Activated CD4-positive, alpha-beta T cell treated with anti-CD3 and anti-CD28 coated beads for 4 hours (primary cell): ENCODE measurements at regions not wholly inside any gene's neighbourhood (a gene's known extent, or its start where the extent isn't known, plus 50 kb on each side); places are given as distances from the start of the nearest gene placed in this dataset.

Experiments
- DNase-seq, 2 donors: peaks; one replicate each; pipeline ENCODE4 v3.0.0-alpha.2; 2020

DNA sequence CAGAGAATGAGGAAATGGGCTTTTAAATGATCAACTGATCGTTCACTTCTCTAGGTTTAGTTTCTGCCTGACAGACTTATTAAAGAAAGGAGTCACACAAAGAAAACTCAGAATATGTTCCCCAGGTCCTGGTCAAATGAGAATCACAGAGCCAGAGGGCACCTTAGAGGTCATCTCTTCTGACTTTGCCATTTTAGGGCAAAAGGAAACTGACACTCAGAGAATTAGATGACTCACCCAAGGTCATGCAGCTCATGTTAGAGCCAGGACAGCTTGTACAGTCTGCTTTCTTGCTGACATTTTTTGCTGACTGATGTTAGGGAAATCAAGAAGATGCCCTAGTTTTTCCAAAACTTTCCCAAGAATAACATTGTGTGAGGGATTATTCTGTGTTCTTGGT lies 312.7 kb upstream of the SP8 start:
- DNase-seq, result no peak

DNA sequence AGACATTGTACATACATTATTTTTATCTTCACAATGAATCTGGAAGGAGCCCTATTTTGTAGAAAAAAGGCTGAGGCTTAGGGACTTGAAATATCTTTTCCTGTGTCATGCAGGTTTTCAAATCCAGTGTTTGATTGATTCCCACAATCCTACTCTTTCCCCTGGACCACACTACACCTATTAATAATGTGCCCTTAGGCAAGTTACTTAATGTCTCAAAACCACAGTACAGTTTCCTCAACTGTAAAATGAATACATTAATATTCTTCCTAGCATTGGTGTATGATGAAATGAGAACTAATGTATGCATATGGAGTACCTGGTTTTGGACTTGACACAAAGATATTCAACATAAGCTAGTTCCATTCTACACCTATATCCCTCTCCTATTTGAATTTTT lies 313.3 kb upstream of the SP8 start:
- no peak for DNase-seq

DNA sequence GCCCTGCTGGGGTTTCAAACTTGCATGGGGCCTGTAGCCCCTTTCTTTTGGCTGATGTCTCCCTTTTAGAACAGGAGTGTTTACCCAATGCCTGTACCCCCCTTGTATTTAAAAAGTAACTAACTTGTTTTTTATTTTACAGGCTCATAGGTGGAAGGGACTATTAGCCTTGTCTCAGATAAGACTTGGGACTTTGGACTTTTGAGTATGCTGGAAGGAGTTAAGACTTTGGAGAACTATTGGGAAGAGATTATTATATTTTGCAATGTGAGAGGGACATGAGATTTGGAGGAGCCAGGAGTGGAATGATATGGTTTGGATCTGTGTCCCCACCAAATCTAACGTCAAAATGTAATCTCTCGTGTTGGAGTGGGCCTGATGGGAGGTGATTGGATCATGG lies 314.9 kb upstream of the SP8 start:
- DNase-seq, result no peak

GRCh38 chr7:21103426-21104123 lies 316.9 kb upstream of the SP8 start:
- DNase-seq, result no peak

GRCh38 chr7:21104124-21104500 lies 317.4 kb upstream of the SP8 start:
- no peak for DNase-seq

DNA sequence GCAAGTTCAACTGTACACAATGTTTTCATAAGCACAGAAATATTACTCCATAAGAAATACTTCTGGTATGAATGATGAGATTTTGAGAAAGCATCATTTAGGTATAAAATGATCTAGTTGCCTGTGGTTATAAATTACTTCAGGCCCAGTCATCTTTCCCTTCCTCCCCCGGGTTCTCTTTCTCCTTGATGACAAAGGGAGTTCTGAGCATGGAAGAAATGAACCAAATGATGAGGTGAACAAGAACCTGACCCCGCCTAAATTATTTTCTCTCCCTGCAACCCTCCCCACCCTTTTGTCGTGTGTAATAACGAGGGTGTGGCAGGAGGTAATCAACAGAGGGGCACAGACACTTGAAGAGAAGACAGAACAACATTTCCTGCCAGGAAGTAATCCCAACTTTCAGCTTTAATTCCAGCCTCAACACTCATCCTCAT lies 319.6 kb upstream of the SP8 start:
- DNase-seq, result no peak

DNA sequence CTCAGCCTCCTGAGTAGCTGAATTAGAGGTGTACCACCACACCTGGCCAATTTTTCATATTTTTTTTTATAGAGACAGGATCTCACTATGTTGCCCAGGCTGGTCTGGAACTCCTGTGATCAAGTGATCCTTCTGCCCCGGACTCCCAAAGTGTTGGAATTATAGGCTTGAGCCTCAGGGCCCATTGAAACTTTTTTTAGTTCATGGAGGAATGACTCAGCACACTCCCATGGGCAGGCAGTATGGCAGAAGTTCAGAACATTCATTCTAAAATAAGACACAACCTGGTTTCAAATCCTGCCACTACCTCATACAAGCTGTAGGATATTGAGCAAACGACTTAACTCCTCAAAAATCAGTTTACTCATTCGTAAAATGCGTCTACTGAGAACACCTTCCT lies 320.4 kb upstream of the SP8 start:
- no peak for DNase-seq

GRCh38 chr7:21108182-21108581 lies 319.7 kb upstream of the SP4 start:
- DNase-seq, result no peak

DNA sequence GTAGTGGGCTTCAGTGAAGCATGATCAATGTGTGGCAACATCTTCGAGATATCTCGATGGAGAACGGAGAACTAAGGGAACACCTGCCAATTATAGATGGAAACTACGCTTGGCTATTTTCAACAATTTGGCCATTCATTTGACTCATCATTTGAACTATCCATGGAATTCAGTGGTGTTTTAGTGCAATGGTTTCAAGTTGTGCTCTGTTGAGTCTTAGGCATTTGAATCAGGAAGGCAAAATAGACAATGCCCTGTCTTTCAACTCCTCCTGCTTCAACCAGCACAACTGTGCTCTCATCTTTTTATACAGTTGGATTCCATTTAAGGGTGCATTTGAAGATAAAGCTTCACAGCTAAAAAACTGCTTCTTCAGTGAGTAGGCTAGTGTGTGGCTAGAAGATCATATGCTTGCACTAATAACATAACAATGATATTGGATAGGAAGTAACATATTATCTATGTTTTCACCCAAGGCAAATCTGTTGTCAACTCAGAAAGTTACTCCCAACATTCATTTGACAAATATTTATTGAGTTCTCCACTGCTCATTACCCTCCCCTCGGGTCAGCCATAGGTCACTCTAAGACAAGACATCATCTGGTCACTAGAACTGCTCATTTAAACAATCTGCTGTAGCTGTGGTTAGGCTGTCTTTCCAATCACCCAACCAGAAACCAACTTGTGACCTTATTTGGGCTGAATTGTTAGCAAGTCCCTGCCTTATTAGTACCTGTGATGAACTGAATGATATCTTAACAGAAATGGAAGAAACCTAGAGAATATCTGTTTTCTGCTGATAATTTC lies 314.1 kb upstream of the SP4 start:
- no peak for DNase-seq

- no peak for DNase-seq
Observed at GRCh38 chr7:21123586-21123985, 304.3 kb upstream of the SP4 start.

GRCh38 chr7:21125297-21125696 lies 302.6 kb upstream of the SP4 start:
- no peak for DNase-seq

DNA sequence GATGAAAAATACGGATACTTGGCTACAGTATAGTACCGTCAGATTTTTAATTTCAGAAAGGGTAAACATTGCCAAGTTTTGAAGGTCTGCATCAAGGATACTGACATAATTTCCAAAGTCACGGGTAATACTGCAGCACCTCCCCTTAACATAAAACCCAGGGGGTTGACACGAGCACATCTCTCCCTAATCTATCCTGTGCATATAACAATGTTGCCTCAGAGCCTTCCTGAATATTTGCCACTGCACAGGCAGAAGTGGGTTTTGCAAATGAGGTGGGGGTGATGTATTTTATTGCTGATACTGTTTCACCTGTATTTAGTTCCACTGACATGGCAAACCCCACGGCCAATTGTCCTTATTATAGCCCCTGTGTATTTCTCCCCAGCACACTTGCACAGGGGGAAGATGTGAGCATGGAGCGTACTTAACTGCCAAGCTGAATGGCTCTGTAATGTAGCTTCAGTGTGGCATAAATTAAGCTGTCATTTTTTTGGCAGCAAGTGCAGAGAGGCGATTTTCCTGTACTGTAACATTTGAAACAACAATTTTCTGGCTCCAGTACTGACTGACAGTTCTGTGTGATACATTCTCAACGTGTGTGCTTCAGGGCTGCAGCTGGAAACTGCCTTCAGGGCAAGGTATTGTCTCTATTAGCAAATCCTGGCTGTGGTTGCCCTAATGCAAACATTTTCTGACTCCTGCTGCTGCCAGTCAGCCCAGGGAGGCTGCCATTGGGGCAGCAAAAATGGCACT lies 299.6 kb upstream of the SP4 start:
- no peak for DNase-seq

DNA sequence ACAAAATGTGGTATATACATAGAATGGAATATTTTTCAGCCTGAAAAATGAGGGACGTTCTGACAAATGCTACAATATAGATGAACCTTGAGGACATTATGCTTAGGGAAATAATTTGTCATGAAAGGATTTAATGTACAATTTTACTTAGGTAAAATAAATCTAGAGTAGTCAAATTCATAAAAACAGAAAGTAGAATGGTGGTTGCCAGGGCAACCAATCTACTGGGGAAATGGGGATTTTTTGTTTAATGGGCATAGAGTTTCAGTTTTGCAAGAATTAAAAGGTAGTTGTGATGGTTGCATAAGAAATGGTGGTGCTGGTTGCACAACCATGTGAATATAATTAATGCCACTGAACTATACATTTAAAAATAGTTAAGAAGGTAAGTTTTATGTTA lies 296.0 kb upstream of the SP4 start:
- DNase-seq, result no peak

- DNase-seq, result no peak
Observed at GRCh38 chr7:21134631-21135030, 293.3 kb upstream of the SP4 start.

GRCh38 chr7:21135437-21135836 lies 292.4 kb upstream of the SP4 start:
- DNase-seq, result no peak

GRCh38 chr7:21137640-21138039 lies 290.2 kb upstream of the SP4 start:
- DNase-seq, result no peak

GRCh38 chr7:21140622-21141021 lies 287.3 kb upstream of the SP4 start:
- DNase-seq, result no peak

GRCh38 chr7:21141476-21141875 lies 286.4 kb upstream of the SP4 start:
- no peak for DNase-seq

GRCh38 chr7:21142081-21142480 lies 285.8 kb upstream of the SP4 start:
- DNase-seq, result no peak

DNA sequence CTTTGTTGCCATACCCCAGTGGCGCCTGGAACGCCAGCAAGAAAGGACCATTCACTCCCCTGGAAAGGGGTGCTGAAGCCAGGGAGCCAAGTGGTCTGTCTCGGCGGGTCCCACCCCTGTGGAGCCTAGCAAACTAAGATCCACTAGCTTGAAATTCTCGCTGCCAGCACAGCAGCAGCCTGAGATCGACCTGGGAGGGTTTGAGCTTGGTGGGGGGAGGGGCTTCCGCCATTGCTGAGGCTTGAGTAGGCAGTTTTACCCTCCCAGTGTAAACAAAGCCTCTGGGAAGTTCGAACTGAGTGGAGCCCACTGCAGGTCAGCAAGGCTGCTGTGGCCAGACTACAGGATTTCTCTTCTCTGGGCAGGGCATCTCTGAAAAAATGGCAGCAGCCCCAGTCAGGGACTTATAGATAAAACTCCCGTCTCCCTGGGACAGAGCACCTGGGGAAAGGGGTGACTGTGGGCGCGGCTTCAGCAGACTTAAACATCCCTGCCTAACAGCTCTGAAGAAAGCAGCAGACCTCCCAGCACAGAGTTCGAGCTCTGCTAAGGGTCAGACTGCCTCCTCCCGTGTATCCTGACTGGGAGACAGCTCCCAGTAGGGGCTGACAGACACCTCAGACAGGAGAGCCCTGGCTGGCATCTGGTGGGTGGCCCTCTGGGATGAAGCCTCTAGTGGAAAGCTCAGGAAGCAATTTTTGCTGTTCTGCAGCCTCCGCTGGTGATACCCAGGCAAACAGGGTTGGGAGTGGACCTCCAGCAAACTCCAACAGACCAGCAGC lies 281.1 kb upstream of the SP4 start:
- no peak for DNase-seq

DNA sequence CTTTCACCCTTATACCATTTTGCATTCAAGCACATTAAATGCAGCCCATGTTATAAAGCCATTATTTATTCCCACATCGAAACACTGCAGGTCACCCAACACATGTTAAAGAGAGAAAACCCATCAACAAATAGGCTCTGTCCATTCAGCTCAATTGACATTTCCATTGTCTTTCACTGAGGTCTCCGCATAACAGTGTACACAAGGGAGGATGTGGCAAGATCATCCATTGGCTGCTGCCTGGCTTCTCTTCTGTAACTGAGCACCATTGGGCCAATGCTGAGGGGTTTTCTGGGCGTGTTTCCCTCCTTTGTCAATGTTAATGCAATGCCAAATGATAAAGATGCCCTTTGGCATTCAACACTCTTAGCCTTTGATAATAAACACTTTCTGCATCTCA lies 278.1 kb upstream of the SP4 start:
- DNase-seq, result no peak

- DNase-seq, result no peak
Observed at GRCh38 chr7:21154614-21155013, 273.3 kb upstream of the SP4 start.

DNA sequence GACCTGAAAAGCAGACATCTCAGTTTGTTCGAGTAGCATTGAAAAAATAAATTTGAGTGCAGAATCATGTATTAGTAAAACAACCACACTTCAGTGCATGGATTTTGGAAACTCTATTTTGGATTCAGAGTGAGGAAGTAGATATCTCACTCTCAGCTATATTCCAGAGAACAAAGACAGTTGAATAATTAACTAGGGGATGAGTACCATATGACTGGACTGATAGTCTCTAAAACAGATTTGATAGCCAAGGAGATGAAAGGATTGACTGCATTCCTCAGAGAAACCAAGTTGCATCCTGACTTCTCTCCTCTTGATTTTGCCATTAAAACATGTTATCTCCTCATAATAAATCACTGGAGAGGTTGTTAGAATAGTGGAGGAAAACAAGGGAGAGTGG lies 268.4 kb upstream of the SP4 start:
- no peak for DNase-seq
